GM19455 (cell line): ENCODE measurements at regions not wholly inside any gene's neighbourhood (a gene's known extent, or its start where the extent isn't known, plus 50 kb on each side); places are given as distances from the start of the nearest gene placed in this dataset.

Experiments used
- ATAC-seq: cut with Tn5 transposase; IDR thresholded peaks from one replicate; pipeline ENCODE4 v1.9.1; 2021; ENCODE audit not compliant: unreplicated experiment

- no peak for ATAC-seq
Observed at GRCh38 chr6:44675449-44675848, 287.9 kb downstream of the CDC5L start.

GRCh38 chr6:44676246-44676790 is 288.8 kb downstream of the CDC5L start:
- ATAC-seq, result no peak

- no peak for ATAC-seq
Observed at GRCh38 chr6:44676826-44677433, 289.4 kb downstream of the CDC5L start.

- ATAC-seq, result no peak
Observed at GRCh38 chr6:44678252-44678935, 290.9 kb downstream of the CDC5L start.

- no peak for ATAC-seq
Observed at GRCh38 chr6:44679438-44680201, 292.1 kb downstream of the CDC5L start.

- no peak for ATAC-seq
Observed at GRCh38 chr6:44680202-44680720, 292.8 kb downstream of the CDC5L start.

- no peak for ATAC-seq
Observed at GRCh38 chr6:44681761-44682160, 294.3 kb downstream of the CDC5L start.

GRCh38 chr6:44682280-44682679 is 294.8 kb downstream of the CDC5L start:
- no peak for ATAC-seq

GRCh38 chr6:44682987-44683779 is 295.7 kb downstream of the CDC5L start:
- no peak for ATAC-seq

- ATAC-seq, result no peak
Observed at GRCh38 chr6:44685213-44685612, 297.7 kb downstream of the CDC5L start.

- ATAC-seq, result no peak
Observed at GRCh38 chr6:44696099-44696498, 308.6 kb downstream of the CDC5L start.

GRCh38 chr6:44696686-44697085 is 309.2 kb downstream of the CDC5L start:
- no peak for ATAC-seq

GRCh38 chr6:44697327-44697726 is 309.8 kb downstream of the CDC5L start:
- ATAC-seq, result no peak

- no peak for ATAC-seq
Observed at GRCh38 chr6:44698602-44699001, 311.1 kb downstream of the CDC5L start.

- no peak for ATAC-seq
Observed at GRCh38 chr6:44699082-44699481, 311.6 kb downstream of the CDC5L start.

GRCh38 chr6:44699851-44700250 is 312.3 kb downstream of the CDC5L start:
- ATAC-seq, result no peak

GRCh38 chr6:44700422-44700821 is 312.9 kb downstream of the CDC5L start:
- ATAC-seq, result no peak

- no peak for ATAC-seq
Observed at GRCh38 chr6:44701038-44701636, 313.6 kb downstream of the CDC5L start.

- ATAC-seq, result no peak
Observed at GRCh38 chr6:44701637-44702101, 314.2 kb downstream of the CDC5L start.

- no peak for ATAC-seq
Observed at GRCh38 chr6:44702292-44702691, 314.8 kb downstream of the CDC5L start.
